Type B pancreatic cell (in vitro differentiated cells): ENCODE measurements at regions not wholly inside any gene's neighbourhood (a gene's known extent, or its start where the extent isn't known, plus 50 kb on each side); places are given as distances from the start of the nearest gene placed in this dataset.

ENCODE experiments used
- DNase-seq: peaks from one replicate; pipeline ENCODE4 v3.0.0; 2021; ENCODE audit warnings: mixed read lengths; ENCODE audit not compliant: unreplicated experiment; ENCODE audit errors: extremely low spot score
- H3K27ac Mint-ChIP-seq: 2 replicates; pipeline ENCODE4 v1.8.0; 2021; ENCODE audit warnings: mild to moderate bottlenecking, mixed read lengths
- H3K27me3 Mint-ChIP-seq: 2 replicates; pipeline ENCODE4 v1.8.0; 2021; ENCODE audit warnings: mixed read lengths
- H3K36me3 Mint-ChIP-seq: 2 replicates; pipeline ENCODE4 v1.8.0; 2021; ENCODE audit warnings: mixed read lengths
- H3K4me1 Mint-ChIP-seq: one replicate; pipeline ENCODE4 v1.8.0; 2021; ENCODE audit warnings: mixed read lengths; ENCODE audit not compliant: unreplicated experiment
- H3K4me3 Mint-ChIP-seq: 2 replicates; pipeline ENCODE4 v1.8.0; 2021; ENCODE audit warnings: mild to moderate bottlenecking, mixed read lengths
- H3K9me3 Mint-ChIP-seq: 2 replicates; pipeline ENCODE4 v1.8.0; 2021; ENCODE audit warnings: mixed read lengths
- TF ChIP-seq, protein P1 (sequence below): fragments of 200-600 bp; sonication (generic); conservative IDR thresholded peaks from 2 replicates; pipeline ENCODE4 v1.5.0; 2021; ENCODE audit warnings: antibody characterized with exemption, mild to moderate bottlenecking

DNA sequence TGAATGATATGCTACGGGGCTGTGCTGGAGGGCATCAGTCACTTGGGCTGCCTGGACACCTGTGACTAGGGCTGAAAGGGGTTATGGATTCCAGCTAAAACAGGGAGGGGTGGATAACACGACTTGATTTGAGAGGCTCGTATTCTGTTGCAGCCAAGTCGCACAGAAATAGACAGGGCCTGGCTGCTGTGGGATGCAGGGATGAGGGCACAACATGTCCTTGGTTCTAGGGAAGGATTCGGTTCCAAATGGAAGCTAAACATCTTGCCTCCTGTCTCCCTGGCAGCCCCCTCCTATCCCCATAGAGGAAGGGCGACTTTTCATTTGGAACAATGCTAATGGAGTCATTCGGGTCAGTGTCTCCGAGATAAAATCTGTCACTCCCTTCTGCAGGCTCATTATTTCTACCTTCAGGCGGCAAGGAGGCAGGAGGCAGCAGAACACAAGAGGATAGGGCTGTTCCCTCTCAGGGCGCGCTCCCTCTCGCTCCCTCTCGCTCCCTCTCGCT is 433.8 kb upstream of the RBMS3 start:
- peaks cover 6% of the 10 kb centered on the region for H3K27me3 Mint-ChIP-seq
- TF ChIP-seq, protein P1, sequence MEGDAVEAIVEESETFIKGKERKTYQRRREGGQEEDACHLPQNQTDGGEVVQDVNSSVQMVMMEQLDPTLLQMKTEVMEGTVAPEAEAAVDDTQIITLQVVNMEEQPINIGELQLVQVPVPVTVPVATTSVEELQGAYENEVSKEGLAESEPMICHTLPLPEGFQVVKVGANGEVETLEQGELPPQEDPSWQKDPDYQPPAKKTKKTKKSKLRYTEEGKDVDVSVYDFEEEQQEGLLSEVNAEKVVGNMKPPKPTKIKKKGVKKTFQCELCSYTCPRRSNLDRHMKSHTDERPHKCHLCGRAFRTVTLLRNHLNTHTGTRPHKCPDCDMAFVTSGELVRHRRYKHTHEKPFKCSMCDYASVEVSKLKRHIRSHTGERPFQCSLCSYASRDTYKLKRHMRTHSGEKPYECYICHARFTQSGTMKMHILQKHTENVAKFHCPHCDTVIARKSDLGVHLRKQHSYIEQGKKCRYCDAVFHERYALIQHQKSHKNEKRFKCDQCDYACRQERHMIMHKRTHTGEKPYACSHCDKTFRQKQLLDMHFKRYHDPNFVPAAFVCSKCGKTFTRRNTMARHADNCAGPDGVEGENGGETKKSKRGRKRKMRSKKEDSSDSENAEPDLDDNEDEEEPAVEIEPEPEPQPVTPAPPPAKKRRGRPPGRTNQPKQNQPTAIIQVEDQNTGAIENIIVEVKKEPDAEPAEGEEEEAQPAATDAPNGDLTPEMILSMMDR: no peak
- no peaks in the 10 kb centered on the region for H3K9me3 Mint-ChIP-seq
- no peaks in the 10 kb centered on the region for H3K36me3 Mint-ChIP-seq
- no peak for DNase-seq
- peaks cover 19% of the 10 kb centered on the region for H3K4me1 Mint-ChIP-seq
- H3K27ac Mint-ChIP-seq: no peak overlapping the region
- no peak overlapping the region for H3K4me3 Mint-ChIP-seq

DNA sequence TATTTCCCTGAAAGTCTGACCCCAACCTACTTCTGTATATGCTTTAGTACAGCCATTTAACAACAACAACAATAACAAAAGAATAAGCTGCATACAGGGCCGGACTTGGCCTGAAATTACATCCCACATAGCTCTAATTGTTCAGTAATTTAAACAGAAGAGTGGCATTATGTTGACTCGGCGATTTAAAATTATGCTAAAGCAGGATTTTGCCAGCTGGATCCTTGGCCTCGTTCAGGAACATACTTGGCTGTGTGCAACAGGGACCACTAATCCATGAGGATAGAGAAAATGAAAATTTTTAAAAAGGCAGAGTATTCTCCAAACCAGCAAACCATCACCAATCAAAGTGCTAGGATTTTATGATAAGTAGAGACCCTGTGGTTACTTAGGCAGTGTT is 433.1 kb upstream of the RBMS3 start:
- Mint-ChIP-seq H3K36me3 (no peaks in the 10 kb centered on the region), H3K9me3 (no peaks in the 10 kb centered on the region), H3K4me3 (no peak overlapping the region), H3K27ac (no peak overlapping the region), H3K27me3 (peaks cover 6% of the 10 kb centered on the region), H3K4me1 (peaks cover 19% of the 10 kb centered on the region)
- TF ChIP-seq, protein P1: no peak
- no peak for DNase-seq

DNA sequence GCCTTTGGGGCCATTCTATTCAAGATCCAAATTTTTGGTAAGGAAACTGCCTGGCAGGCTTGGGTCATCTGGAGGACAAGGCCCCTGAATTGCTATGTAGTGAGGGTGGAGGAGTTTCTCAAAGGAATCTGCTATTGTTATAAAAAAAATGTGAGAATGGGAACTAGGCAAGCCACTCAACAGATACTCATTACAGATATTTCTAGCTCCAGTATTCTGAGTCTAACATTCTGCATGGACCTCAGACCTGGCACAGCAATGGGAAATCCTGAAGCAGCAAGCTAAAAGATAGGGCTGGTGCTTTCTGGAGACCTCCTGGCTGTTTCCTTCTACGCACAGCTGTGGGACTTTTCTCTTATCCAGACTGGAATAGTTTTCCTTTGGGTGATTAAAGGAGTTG is 430.7 kb upstream of the RBMS3 start:
- TF ChIP-seq, protein P1: no peak
- Mint-ChIP-seq H3K4me3 (no peak overlapping the region), H3K9me3 (no peaks in the 10 kb centered on the region), H3K27ac (no peak overlapping the region), H3K27me3 (peaks cover 6% of the 10 kb centered on the region), H3K36me3 (no peaks in the 10 kb centered on the region), H3K4me1 (peaks cover 19% of the 10 kb centered on the region)
- no peak for DNase-seq

DNA sequence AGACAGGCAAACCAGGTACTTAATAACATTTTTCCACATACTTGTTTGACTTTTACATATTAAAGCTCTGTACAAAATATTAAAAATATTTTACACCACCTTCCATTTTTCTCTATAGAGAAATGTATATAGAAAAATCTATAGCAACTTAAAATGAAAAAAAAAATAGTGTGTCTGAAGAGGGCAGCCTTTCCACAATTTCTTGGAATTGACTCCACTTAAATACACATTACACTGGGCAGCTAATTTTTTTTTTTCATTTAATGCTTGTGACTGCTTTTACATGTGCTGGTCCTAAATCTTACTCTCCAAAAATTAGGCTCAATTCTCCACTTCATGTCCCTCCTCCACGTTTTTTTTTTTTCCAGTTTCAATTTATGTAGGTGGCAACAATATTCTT is 427.0 kb upstream of the RBMS3 start:
- Mint-ChIP-seq H3K36me3 (no peaks in the 10 kb centered on the region), H3K4me3 (no peak overlapping the region), H3K27me3 (no peaks in the 10 kb centered on the region), H3K4me1 (peaks cover 18% of the 10 kb centered on the region), H3K27ac (no peak overlapping the region), H3K9me3 (no peaks in the 10 kb centered on the region)
- TF ChIP-seq, protein P1: peak; percentile 29
- DNase-seq: no peak

DNA sequence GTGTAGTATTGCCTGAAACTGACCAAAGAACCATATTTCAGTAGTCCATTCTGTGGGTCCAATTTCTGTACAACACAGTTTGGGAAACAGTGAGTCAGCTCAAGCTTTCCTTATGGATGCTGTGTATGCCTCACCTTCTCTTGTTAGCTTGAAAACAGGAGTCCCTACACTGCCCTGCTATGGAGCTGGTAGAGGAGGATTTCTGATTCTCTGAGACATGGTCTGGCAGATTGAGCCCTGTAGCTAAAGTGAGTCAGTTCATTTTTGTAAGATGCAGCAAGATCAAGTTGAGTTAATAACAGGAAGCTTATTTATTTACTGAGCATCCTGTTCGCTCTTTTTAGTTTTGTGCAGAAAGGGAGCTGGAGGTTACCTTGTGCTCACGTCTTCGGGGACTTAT is 424.1 kb upstream of the RBMS3 start:
- Mint-ChIP-seq H3K4me1 (peaks cover 4% of the 10 kb centered on the region), H3K4me3 (no peak overlapping the region), H3K27ac (no peak overlapping the region), H3K9me3 (no peaks in the 10 kb centered on the region), H3K27me3 (no peaks in the 10 kb centered on the region), H3K36me3 (no peaks in the 10 kb centered on the region)
- TF ChIP-seq, protein P1: no peak
- no peak for DNase-seq

DNA sequence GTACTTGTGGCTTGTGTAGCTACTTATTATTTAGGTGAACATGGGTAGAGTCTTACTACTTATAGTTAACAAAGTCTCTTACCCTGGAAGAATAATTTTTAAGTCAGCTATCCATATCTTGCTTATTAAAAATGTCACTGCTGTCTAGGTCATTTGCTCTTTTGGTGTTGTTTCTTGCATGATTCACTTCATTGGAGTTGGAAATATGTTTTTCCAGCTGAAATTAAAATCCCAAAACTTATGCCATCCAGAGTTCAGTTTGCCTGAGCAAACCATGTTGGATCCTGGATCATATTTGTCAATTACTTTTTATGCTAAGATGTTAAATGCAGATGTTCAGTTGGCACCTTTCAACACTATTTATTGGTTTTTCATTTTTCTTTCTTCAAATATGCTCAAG is 421.0 kb upstream of the RBMS3 start:
- DNase-seq: no peak
- Mint-ChIP-seq H3K36me3 (no peaks in the 10 kb centered on the region), H3K4me1 (peaks cover 4% of the 10 kb centered on the region), H3K27ac (no peak overlapping the region), H3K9me3 (no peaks in the 10 kb centered on the region), H3K4me3 (no peak overlapping the region), H3K27me3 (no peaks in the 10 kb centered on the region)
- TF ChIP-seq, protein P1: no peak
